ENCODE measurements at regions not wholly inside any gene's neighbourhood (a gene's known extent, or its start where the extent isn't known, plus 50 kb on each side); places are given as distances from the start of the nearest gene placed in this dataset.

DNA sequence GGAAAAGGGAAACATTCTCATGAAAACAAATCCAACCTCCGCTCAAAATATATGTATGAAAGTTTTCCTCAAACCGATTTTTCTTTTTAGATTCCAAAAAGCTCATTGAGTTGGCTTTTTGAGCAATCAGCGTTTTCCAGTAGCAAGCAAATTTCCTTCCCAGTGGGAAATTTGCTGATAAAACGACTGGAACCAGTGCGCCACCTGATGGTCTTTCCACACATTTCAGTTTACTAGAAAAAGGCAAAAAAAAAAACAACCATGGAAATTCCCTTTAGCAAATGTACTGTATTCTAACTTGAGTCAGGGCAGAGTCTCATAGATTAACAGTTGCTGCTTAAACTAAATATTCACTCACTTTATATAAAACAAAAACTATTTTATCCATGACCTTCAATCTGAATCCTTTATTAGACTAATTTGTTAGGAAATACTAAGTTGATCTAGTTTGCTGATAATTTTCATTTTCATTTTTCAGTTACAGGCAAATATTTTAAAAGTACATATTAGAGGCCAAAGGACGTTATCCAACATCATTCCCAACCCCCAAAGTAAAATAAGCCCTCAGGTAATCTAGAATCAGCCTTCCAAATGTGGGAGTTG lies 271.5 kb downstream of the FOXA2 start:
- DNase-seq (ENCODE audit: low read depth, low spot score), result peak; percentile 16
- no peaks in the 10 kb centered on the region for H3K4me1 ChIP-seq (ENCODE audit: insufficient read depth, insufficient read length)
- no peak overlapping the region for H3K9ac ChIP-seq (ENCODE audit: insufficient read length, low read depth)
- TF ChIP-seq ZNF274 (IDR thresholded peaks at IDR 0.05; ENCODE audit: low read depth, low read length), result no peak
- no peak for TF ChIP-seq YY1 (IDR thresholded peaks at IDR 0.05; ENCODE audit: insufficient read depth, insufficient read length)
- TF ChIP-seq SUZ12 (IDR thresholded peaks at IDR 0.05; ENCODE audit: extremely low read depth, insufficient read depth, insufficient read length), result no peak
- no peaks in the 10 kb centered on the region for H3K27me3 ChIP-seq (ENCODE audit: insufficient read depth, insufficient read length)
- H3K9me3 ChIP-seq (ENCODE audit: insufficient read depth, low read length), result no peaks in the 10 kb centered on the region
- H3K4me3 ChIP-seq (ENCODE audit: insufficient read length, low read depth), result no peak overlapping the region
- no peaks in the 10 kb centered on the region for H3K36me3 ChIP-seq (ENCODE audit: insufficient read depth, insufficient read length, low read length)

DNA sequence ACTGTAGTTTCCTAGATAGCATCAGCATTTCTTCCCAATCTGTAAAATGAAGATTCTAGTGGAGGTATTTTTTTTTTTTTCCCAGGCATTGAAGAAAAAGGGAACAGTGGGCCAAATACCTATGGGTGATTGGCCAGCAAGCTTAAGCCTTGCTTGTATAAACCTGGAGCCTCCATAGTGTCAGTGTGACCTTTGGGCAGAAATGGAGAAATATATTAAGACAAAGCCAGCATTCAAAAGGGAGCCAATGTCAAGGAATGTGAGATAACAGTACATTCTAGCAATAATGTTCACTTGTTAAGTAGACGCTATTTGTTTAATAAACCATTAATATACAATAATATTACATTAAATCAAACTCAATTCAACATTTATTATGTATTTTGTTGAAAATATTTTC lies 275.4 kb downstream of the FOXA2 start:
- Histone ChIP-seq H3K9ac (ENCODE audit: insufficient read length, low read depth) (no peak overlapping the region), H3K27me3 (ENCODE audit: insufficient read depth, insufficient read length) (no peaks in the 10 kb centered on the region), H3K4me3 (ENCODE audit: insufficient read length, low read depth) (no peak overlapping the region), H3K36me3 (ENCODE audit: insufficient read depth, insufficient read length, low read length) (no peaks in the 10 kb centered on the region), H3K4me1 (ENCODE audit: insufficient read depth, insufficient read length) (no peaks in the 10 kb centered on the region), H3K9me3 (ENCODE audit: insufficient read depth, low read length) (no peaks in the 10 kb centered on the region)
- no peak for TF ChIP-seq YY1 (IDR thresholded peaks at IDR 0.05; ENCODE audit: insufficient read depth, insufficient read length)
- TF ChIP-seq ZNF274 (IDR thresholded peaks at IDR 0.05; ENCODE audit: low read depth, low read length), result no peak
- no peak for TF ChIP-seq SUZ12 (IDR thresholded peaks at IDR 0.05; ENCODE audit: extremely low read depth, insufficient read depth, insufficient read length)
- DNase-seq (ENCODE audit: low read depth, low spot score), result no peak

DNA sequence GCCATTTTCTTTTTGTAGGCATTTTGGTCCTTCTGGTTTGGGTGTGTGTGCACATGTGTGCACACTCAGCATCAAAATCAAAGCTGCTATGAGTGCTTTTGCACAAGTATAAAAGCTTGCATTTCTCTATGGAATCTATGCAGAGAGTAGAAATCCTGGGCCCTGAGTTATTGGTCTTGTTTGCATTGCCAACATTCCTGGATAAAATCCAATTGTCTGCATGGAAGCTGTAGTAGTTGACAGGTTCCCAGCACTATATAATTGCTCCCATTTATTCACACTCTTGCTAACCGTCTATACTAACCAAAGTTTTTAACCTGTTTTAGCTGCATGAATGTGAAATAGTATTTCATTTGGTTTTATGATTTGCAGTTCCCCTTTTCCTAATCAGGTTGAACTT lies 277.0 kb downstream of the FOXA2 start:
- no peaks in the 10 kb centered on the region for H3K4me1 ChIP-seq (ENCODE audit: insufficient read depth, insufficient read length)
- TF ChIP-seq SUZ12 (IDR thresholded peaks at IDR 0.05; ENCODE audit: extremely low read depth, insufficient read depth, insufficient read length) (no peak), YY1 (IDR thresholded peaks at IDR 0.05; ENCODE audit: insufficient read depth, insufficient read length) (no peak), ZNF274 (IDR thresholded peaks at IDR 0.05; ENCODE audit: low read depth, low read length) (no peak)
- H3K4me3 ChIP-seq (ENCODE audit: insufficient read length, low read depth), result no peak overlapping the region
- H3K9ac ChIP-seq (ENCODE audit: insufficient read length, low read depth), result no peak overlapping the region
- no peaks in the 10 kb centered on the region for H3K27me3 ChIP-seq (ENCODE audit: insufficient read depth, insufficient read length)
- no peaks in the 10 kb centered on the region for H3K36me3 ChIP-seq (ENCODE audit: insufficient read depth, insufficient read length, low read length)
- DNase-seq (ENCODE audit: low read depth, low spot score), result no peak
- H3K9me3 ChIP-seq (ENCODE audit: insufficient read depth, low read length), result no peaks in the 10 kb centered on the region

DNA sequence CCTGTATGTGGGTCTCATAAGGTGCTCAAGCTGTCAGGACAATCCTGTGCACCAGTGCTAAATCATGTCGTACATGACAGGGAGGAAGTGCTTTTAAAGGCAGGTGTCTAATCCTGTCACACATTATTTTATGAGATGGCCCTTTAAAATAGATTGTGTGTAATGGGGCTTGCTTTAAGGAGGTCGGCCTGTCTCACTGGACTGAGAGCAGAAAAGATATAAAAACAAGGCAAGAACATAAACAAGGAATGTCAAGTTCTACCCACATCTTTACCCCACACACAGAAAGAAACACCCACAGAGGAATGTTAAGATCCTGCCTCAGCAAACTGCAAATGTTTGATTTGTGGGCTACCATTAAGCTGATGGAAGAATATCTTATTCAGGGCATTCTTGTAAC lies 279.0 kb downstream of the FOXA2 start:
- Histone ChIP-seq H3K4me3 (ENCODE audit: insufficient read length, low read depth) (no peak overlapping the region), H3K9me3 (ENCODE audit: insufficient read depth, low read length) (no peaks in the 10 kb centered on the region), H3K4me1 (ENCODE audit: insufficient read depth, insufficient read length) (no peaks in the 10 kb centered on the region), H3K36me3 (ENCODE audit: insufficient read depth, insufficient read length, low read length) (no peaks in the 10 kb centered on the region), H3K9ac (ENCODE audit: insufficient read length, low read depth) (no peak overlapping the region), H3K27me3 (ENCODE audit: insufficient read depth, insufficient read length) (no peaks in the 10 kb centered on the region)
- DNase-seq (ENCODE audit: low read depth, low spot score), result no peak
- TF ChIP-seq SUZ12 (IDR thresholded peaks at IDR 0.05; ENCODE audit: extremely low read depth, insufficient read depth, insufficient read length), result no peak
- TF ChIP-seq YY1 (IDR thresholded peaks at IDR 0.05; ENCODE audit: insufficient read depth, insufficient read length), result no peak
- TF ChIP-seq ZNF274 (IDR thresholded peaks at IDR 0.05; ENCODE audit: low read depth, low read length), result no peak

DNA sequence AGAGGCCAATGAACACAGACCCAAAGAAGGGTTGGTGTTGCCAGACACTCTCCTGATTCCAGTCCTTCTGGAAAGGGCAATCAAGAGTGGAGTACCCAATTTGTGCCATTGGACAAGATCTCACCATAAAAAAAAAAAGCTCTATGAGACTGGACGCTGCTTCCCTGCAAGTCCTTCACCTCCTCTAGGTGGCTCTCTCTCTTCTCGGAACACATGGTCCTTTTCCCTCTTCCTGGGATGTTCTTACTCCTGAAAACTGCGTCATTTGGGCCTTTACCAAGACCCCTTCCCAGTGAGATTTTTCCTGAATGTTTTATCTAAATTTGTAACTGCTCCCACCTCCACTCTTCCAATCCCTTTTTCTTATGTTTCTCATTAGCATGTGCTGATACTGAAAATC lies 280.8 kb downstream of the FOXA2 start:
- H3K27me3 ChIP-seq (ENCODE audit: insufficient read depth, insufficient read length), result no peaks in the 10 kb centered on the region
- no peak overlapping the region for H3K9ac ChIP-seq (ENCODE audit: insufficient read length, low read depth)
- H3K36me3 ChIP-seq (ENCODE audit: insufficient read depth, insufficient read length, low read length), result no peaks in the 10 kb centered on the region
- TF ChIP-seq ZNF274 (IDR thresholded peaks at IDR 0.05; ENCODE audit: low read depth, low read length) (no peak), YY1 (IDR thresholded peaks at IDR 0.05; ENCODE audit: insufficient read depth, insufficient read length) (no peak), SUZ12 (IDR thresholded peaks at IDR 0.05; ENCODE audit: extremely low read depth, insufficient read depth, insufficient read length) (no peak)
- H3K4me1 ChIP-seq (ENCODE audit: insufficient read depth, insufficient read length), result no peaks in the 10 kb centered on the region
- no peak for DNase-seq (ENCODE audit: low read depth, low spot score)
- no peak overlapping the region for H3K4me3 ChIP-seq (ENCODE audit: insufficient read length, low read depth)
- H3K9me3 ChIP-seq (ENCODE audit: insufficient read depth, low read length), result no peaks in the 10 kb centered on the region

DNA sequence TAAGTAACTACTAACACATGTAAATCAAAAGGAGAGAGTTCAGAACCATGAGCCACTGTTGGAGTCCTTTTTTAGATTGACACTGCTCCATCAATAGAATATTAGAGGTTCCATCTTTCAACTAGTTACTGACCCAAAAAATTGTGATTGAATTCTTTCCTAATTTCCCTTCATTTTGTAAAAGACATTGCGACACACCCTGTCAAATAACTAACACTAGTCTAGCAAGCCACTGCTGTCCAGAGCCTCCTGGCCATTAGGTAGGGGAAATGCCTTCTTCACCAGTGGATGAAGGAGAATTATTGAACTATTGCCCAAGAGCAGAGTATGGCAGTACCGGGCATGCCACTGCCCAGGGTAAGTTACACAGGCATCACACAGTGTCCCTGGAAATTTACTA lies 282.3 kb downstream of the FOXA2 start:
- no peak for DNase-seq (ENCODE audit: low read depth, low spot score)
- H3K36me3 ChIP-seq (ENCODE audit: insufficient read depth, insufficient read length, low read length), result no peaks in the 10 kb centered on the region
- no peaks in the 10 kb centered on the region for H3K9me3 ChIP-seq (ENCODE audit: insufficient read depth, low read length)
- TF ChIP-seq SUZ12 (IDR thresholded peaks at IDR 0.05; ENCODE audit: extremely low read depth, insufficient read depth, insufficient read length), result no peak
- TF ChIP-seq YY1 (IDR thresholded peaks at IDR 0.05; ENCODE audit: insufficient read depth, insufficient read length), result no peak
- no peak for TF ChIP-seq ZNF274 (IDR thresholded peaks at IDR 0.05; ENCODE audit: low read depth, low read length)
- no peaks in the 10 kb centered on the region for H3K4me1 ChIP-seq (ENCODE audit: insufficient read depth, insufficient read length)
- H3K9ac ChIP-seq (ENCODE audit: insufficient read length, low read depth), result no peak overlapping the region
- H3K27me3 ChIP-seq (ENCODE audit: insufficient read depth, insufficient read length), result no peaks in the 10 kb centered on the region
- H3K4me3 ChIP-seq (ENCODE audit: insufficient read length, low read depth), result no peak overlapping the region

DNA sequence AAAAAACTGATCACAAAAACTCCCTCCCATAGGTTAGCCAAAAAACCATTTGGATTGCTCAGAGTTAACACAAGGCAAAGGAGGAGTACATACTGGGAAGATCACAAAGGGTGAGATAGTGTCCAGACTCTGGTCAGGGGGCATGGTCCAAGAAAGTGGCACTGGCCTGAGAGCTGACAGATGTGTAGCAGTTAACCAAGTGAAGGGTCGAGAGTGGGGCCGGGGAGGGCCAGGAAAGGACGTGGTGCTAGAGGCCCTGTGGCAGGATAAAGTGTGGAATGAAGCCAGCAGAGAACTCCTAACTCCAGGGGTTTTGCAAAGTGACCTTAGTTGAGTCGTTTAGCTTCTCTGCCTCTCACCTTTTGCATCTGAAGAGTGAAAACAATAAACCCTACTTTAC lies 290.5 kb downstream of the FOXA2 start:
- Histone ChIP-seq H3K4me3 (ENCODE audit: insufficient read length, low read depth) (no peak overlapping the region), H3K9ac (ENCODE audit: insufficient read length, low read depth) (no peak overlapping the region), H3K27me3 (ENCODE audit: insufficient read depth, insufficient read length) (no peaks in the 10 kb centered on the region), H3K36me3 (ENCODE audit: insufficient read depth, insufficient read length, low read length) (no peaks in the 10 kb centered on the region), H3K4me1 (ENCODE audit: insufficient read depth, insufficient read length) (no peaks in the 10 kb centered on the region), H3K9me3 (ENCODE audit: insufficient read depth, low read length) (no peaks in the 10 kb centered on the region)
- DNase-seq (ENCODE audit: low read depth, low spot score), result no peak
- TF ChIP-seq SUZ12 (IDR thresholded peaks at IDR 0.05; ENCODE audit: extremely low read depth, insufficient read depth, insufficient read length) (no peak), ZNF274 (IDR thresholded peaks at IDR 0.05; ENCODE audit: low read depth, low read length) (no peak), YY1 (IDR thresholded peaks at IDR 0.05; ENCODE audit: insufficient read depth, insufficient read length) (no peak)
